Psoas muscle (tissue), 7 donors: ENCODE measurements at regions not wholly inside any gene's neighbourhood (a gene's known extent, or its start where the extent isn't known, plus 50 kb on each side); places are given as distances from the start of the nearest gene placed in this dataset.

ENCODE experiments used
- ATAC-seq, 4 donors: fragments of 200-7000 bp; cut with Tn5 transposase; one replicate each; pipeline ENCODE4 v1.9.1; 2020; ENCODE audit warnings: moderate library complexity in 3 of 4, mild to moderate bottlenecking in 2 of 4
- DNase-seq, 2 donors: peaks; one replicate each; pipeline ENCODE4 v3.0.0-alpha.2; 2020
- H3K27ac ChIP-seq: fragments of 200-600 bp; one replicate; pipeline ENCODE4 v1.8.0; 2022
- H3K27me3 ChIP-seq, 3 donors: fragments of 200-600 bp in 1 of 3; one replicate each; pipeline versions ENCODE4 v1.6.1 to v1.8.0; 2013 to 2022; ENCODE audit warnings: low read length in 2 of 3, mild to moderate bottlenecking in 2 of 3, moderate library complexity in 1 of 3; ENCODE audit not compliant: insufficient read depth in 3 of 3
- H3K36me3 ChIP-seq, 2 donors: fragments of 200-600 bp in 1 of 2; one replicate each; pipeline versions ENCODE4 v1.6.1 to v1.8.0; 2013 to 2022; ENCODE audit warnings: low read depth in 1 of 2, mild to moderate bottlenecking in 1 of 2, moderate library complexity in 1 of 2; ENCODE audit not compliant: insufficient read depth in 1 of 2
- H3K4me1 ChIP-seq: fragments of 200-600 bp; one replicate; pipeline ENCODE4 v1.8.0; 2022
- H3K4me3 ChIP-seq: fragments of 200-600 bp; one replicate; pipeline ENCODE4 v1.8.0; 2022; ENCODE audit warnings: mild to moderate bottlenecking
- H3K9me3 ChIP-seq: fragments of 200-600 bp; one replicate; pipeline ENCODE4 v1.8.0; 2022
- WGBS, 3 donors: extraction: QIAGEN DNeasy Blood & Tissue Kit; methylation state at CpG; one replicate each; pipeline versions ENCODE4 v1.1.6 to v1.1.7; 2013; 5-methylcytosine and 5-hydroxymethylcytosine counted together
- intact Hi-C, 2 donors: fragments of 100-400 bp; cut with DNase I; formaldehyde crosslinking; loops; one replicate each; pipeline versions ENCODE4 v1.11.0 to v1.14.2; 2022
- TF ChIP-seq, protein P1 (sequence below): fragments of 200-600 bp; IDR thresholded peaks from one replicate; pipeline ENCODE4 v1.8.0; 2022; ENCODE audit warnings: antibody characterized with exemption
- donor health status: healthy with polysubstance abuse.
- donor health status: DM: no; HTN: no; CAD: no; lungs with moderate emphysema.
- donor health status: Bipolar disorder and iron deficiency.
- donor health status: healthy.
- donor health status: DM: yes; HTN: yes; CAD: no.
- donor health status: DM: no; HTN: no; CAD: no.
- donor health status: DM: yes; HTN: yes; CAD: no.

- no peaks in the 10 kb centered on the region for H3K27me3 ChIP-seq
- H3K36me3 ChIP-seq, result no peaks in the 10 kb centered on the region
- TF ChIP-seq, protein P1, sequence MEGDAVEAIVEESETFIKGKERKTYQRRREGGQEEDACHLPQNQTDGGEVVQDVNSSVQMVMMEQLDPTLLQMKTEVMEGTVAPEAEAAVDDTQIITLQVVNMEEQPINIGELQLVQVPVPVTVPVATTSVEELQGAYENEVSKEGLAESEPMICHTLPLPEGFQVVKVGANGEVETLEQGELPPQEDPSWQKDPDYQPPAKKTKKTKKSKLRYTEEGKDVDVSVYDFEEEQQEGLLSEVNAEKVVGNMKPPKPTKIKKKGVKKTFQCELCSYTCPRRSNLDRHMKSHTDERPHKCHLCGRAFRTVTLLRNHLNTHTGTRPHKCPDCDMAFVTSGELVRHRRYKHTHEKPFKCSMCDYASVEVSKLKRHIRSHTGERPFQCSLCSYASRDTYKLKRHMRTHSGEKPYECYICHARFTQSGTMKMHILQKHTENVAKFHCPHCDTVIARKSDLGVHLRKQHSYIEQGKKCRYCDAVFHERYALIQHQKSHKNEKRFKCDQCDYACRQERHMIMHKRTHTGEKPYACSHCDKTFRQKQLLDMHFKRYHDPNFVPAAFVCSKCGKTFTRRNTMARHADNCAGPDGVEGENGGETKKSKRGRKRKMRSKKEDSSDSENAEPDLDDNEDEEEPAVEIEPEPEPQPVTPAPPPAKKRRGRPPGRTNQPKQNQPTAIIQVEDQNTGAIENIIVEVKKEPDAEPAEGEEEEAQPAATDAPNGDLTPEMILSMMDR, result peak; percentile 72
- H3K4me3 ChIP-seq, result no peak overlapping the region
- H3K9me3 ChIP-seq, result no peaks in the 10 kb centered on the region
- ATAC-seq, result peak; percentile 85 to 96 (median 94)
- intact Hi-C loops, result loop anchor here (1.0 to 5.0 kb wide), 4 partner anchors 110 to 226 kb away; partner anchors contain the start of gene LIFR (in 2 of the 2)
- no peak overlapping the region for H3K27ac ChIP-seq
- DNase-seq, result peak; percentile 39 to 74
- WGBS, 3 donors, result 68 to 75% (median 70%) methylated on average over 5 of the region's 5 CpGs
- H3K4me1 ChIP-seq, result peaks cover 22% of the 10 kb centered on the region
Measured at GRCh38 chr5:38666668-38667498, 110.4 kb upstream of the LIFR start.

DNA sequence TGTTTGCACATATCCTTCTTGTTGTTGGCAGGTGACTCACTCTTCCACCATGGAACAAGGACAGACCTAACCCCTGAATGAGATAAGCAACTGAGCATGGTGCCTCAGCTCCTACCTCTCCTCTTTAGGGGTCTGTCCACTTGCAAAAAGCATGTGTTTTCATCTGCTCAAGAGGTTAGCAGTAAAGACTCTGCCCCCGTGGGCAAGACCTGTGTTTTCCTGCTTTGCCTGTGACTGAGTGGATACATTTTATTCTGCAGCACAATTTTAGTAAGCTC lies 111.0 kb upstream of the LIFR start:
- Histone ChIP-seq H3K36me3 (no peaks in the 10 kb centered on the region), H3K27me3 (no peaks in the 10 kb centered on the region), H3K4me3 (no peak overlapping the region), H3K27ac (no peak overlapping the region), H3K9me3 (no peaks in the 10 kb centered on the region), H3K4me1 (peaks cover 16% of the 10 kb centered on the region)
- ATAC-seq (no peak), DNase-seq (no peak)
- TF ChIP-seq, protein P1, result no peak
- intact Hi-C loops, result loop anchor here (1.0 to 5.0 kb wide), 4 partner anchors 110 to 226 kb away; partner anchors contain the start of gene LIFR (in 2 of the 2)
- 72 to 78% (median 76%) methylated on average over 1 of the region's 1 CpG for WGBS, 3 donors

DNA sequence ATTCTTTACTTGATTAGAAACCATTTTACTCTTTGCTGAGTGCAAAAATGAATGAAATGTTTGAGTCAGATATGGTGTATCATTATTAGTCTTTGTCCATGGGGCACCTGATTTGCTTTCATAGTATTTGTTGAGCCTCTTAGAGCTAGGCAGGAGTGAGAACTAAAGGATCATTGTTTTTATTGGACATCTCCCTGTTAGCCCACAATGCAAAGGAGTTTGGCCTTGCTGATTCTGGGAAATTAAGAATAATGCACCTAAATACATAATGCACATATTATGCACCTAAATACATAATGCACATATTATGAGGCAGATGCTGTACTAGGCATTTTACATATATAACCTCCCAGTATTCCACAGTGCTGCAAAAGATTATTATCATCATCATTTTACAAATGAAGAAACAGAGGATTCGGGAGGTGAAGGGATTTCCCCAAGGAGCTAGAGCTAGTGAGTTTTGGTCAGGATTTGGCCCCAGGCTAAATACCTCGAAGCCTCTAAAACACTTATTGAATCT lies 113.0 kb upstream of the LIFR start:
- H3K36me3 ChIP-seq, result no peaks in the 10 kb centered on the region
- DNase-seq (no peak), ATAC-seq (no peak)
- H3K27ac ChIP-seq, result no peak overlapping the region
- TF ChIP-seq, protein P1, result no peak
- H3K4me1 ChIP-seq, result peaks cover 6% of the 10 kb centered on the region
- no peaks in the 10 kb centered on the region for H3K27me3 ChIP-seq
- 79 to 89% (median 85%) methylated on average over 2 of the region's 2 CpGs for WGBS, 3 donors
- H3K4me3 ChIP-seq, result no peak overlapping the region
- intact Hi-C loops, result loop anchor here (5.0 kb wide), 3 partner anchors 112 to 227 kb away; partner anchors contain the start of gene LIFR (in 2 of the 2)
- no peaks in the 10 kb centered on the region for H3K9me3 ChIP-seq

DNA sequence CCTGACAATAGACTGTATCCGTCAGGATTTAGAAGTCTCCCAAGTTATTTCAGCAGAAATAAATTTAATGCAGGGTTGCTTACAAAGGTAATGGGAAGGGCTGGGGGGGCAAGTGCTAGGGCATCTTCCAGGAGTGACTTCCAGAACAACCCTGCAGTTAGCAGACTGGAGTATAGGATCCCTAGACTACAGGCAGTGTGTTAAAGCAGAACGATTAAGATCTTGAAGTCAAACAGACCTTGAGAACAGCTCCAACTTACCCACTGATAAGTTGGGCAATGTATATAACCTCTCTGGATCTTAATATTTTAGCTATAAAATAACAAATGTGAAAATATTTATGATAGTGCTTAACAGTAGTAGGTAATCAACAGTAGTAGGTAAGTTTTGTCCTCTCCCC lies 113.6 kb upstream of the LIFR start:
- Histone ChIP-seq H3K4me3 (no peak overlapping the region), H3K27me3 (no peaks in the 10 kb centered on the region), H3K4me1 (peaks cover 6% of the 10 kb centered on the region), H3K36me3 (no peaks in the 10 kb centered on the region), H3K9me3 (no peaks in the 10 kb centered on the region), H3K27ac (no peak overlapping the region)
- 80 to 88% (median 81%) methylated on average over 2 of the region's 2 CpGs for WGBS, 3 donors
- intact Hi-C loops, result no loop called here
- no peak for DNase-seq
- TF ChIP-seq, protein P1, result no peak
- ATAC-seq, result no peak
